K562 (cell line): ENCODE measurements at regions not wholly inside any gene's neighbourhood (a gene's known extent, or its start where the extent isn't known, plus 50 kb on each side); places are given as distances from the start of the nearest gene placed in this dataset.

ENCODE experiments used
- ATAC-seq: fragments of 200-7000 bp; cut with Tn5 transposase; 3 replicates; pipeline ENCODE4 v1.9.1; 2020; ENCODE audit warnings: moderate library complexity
- BruUV-seq: library from RNA; stranded (reverse); fragments of 400-500 nt; replicated peaks from 2 replicates; lab custom pipeline; 2021; lab: Mats Ljungman, UMichigan
- CTCF ChIA-PET: fragments of 300-600 bp; formaldehyde crosslinking; extraction: SDS; loops from one replicate; lab custom pipeline; 2021; ENCODE audit warnings: low intra/inter-chr PET ratio; lab: Yijun Ruan, JAX
- POLR2A ChIA-PET: fragments of 300-600, 350-650 bp; sonication (Branson Sonifier 250); formaldehyde crosslinking; extraction: SDS; loops from one replicate; lab custom pipeline; 2021; ENCODE audit warnings: antibody characterized with exemption, inconsistent platforms; lab: Yijun Ruan, JAX
- DNase-seq, 4 experiments: peaks; one replicate each; pipeline versions ENCODE4 v3.0.0 to v3.0.0-alpha.2; 2011 to 2018; ENCODE audit warnings: low spot score in 3 of 4, mixed read lengths in 3 of 4; ENCODE audit errors: extremely low read depth in 1 of 4
- FAIRE-seq: peaks from 2 replicates; lab custom pipeline; 2011; peaks lifted over from hg19 to GRCh38; lab: Jason Lieb, UNC
- H2AFZ ChIP-seq: 2 replicates; pipeline ENCODE4 v1.6.0; 2011; ENCODE audit warnings: low read depth, low read length, control low read depth, inconsistent platforms
- H3K27ac ChIP-seq: fragments of 200-600 bp; 3 replicates; pipeline ENCODE4 v1.8.0; 2011; ENCODE audit warnings: low read depth, mild to moderate bottlenecking, control low read depth, inconsistent platforms, low read length, moderate library complexity, mixed read lengths; ENCODE audit errors: extremely low read depth
- H3K27me3 ChIP-seq, 2 experiments: fragments of 300-600 bp in 1 of 2; 2 replicates in 1 of 2; 3 replicates in 1 of 2; pipeline versions ENCODE4 v1.6.0 to v1.8.0; 2011; ENCODE audit warnings: inconsistent platforms in 2 of 2, low read length in 2 of 2, mild to moderate bottlenecking in 1 of 2, mixed read lengths in 1 of 2, moderate library complexity in 1 of 2; ENCODE audit not compliant: control insufficient read depth in 2 of 2, insufficient read depth in 2 of 2
- H3K36me3 ChIP-seq: fragments of 300-600 bp; 3 replicates; pipeline ENCODE4 v1.8.0; 2011; ENCODE audit warnings: mild to moderate bottlenecking, low read length, inconsistent platforms; ENCODE audit not compliant: control insufficient read depth, insufficient read depth
- H3K4me1 ChIP-seq, 2 experiments: fragments of 200-600 bp in 1 of 2; replicated peaks in 1 of 2; 2 replicates in 1 of 2; 3 replicates in 1 of 2; pipeline versions ENCODE4 v1.5.1 to v1.8.0; 2011; ENCODE audit warnings: inconsistent platforms in 2 of 2, low read length in 2 of 2, mild to moderate bottlenecking in 1 of 2, mixed read lengths in 1 of 2, moderate library complexity in 1 of 2; ENCODE audit not compliant: control insufficient read depth in 2 of 2, insufficient read depth in 2 of 2
- H3K4me2 ChIP-seq: 2 replicates; pipeline ENCODE4 v1.6.1; 2011; ENCODE audit warnings: low read length, control low read depth, inconsistent platforms, mixed read lengths; ENCODE audit not compliant: insufficient read depth
- H3K4me3 ChIP-seq: fragments of 200-600 bp; sonication (generic), shearing (Covaris generic); 2 replicates; pipeline ENCODE4 v1.5.1; 2016; ENCODE audit warnings: control low read depth, inconsistent platforms
- H3K79me2 ChIP-seq: fragments of 200-600 bp; 3 replicates; pipeline ENCODE4 v1.8.0; 2011; ENCODE audit warnings: low read length, inconsistent platforms; ENCODE audit not compliant: control insufficient read depth, insufficient read depth
- H3K9ac ChIP-seq, 2 experiments: 2 replicates each; pipeline versions ENCODE4 v1.6.0 to v1.6.1; 2011; ENCODE audit warnings: low read depth in 2 of 2, low read length in 2 of 2, control low read depth in 1 of 2, inconsistent platforms in 1 of 2, mild to moderate bottlenecking in 1 of 2, mixed read lengths in 1 of 2; ENCODE audit not compliant: insufficient read depth in 1 of 2
- H3K9me1 ChIP-seq: one replicate; pipeline ENCODE4 v1.6.0; 2011; ENCODE audit warnings: inconsistent platforms, mild to moderate bottlenecking, low read length, moderate library complexity; ENCODE audit not compliant: control insufficient read depth, insufficient read depth
- H3K9me3 ChIP-seq: replicated peaks from 2 replicates; pipeline ENCODE4 v1.5.1; 2011; ENCODE audit warnings: low read depth, low read length, inconsistent platforms; ENCODE audit not compliant: control insufficient read depth, insufficient read depth
- H4K20me1 ChIP-seq: replicated peaks from 2 replicates; pipeline ENCODE4 v1.6.1; 2011; ENCODE audit warnings: low read length, inconsistent platforms, mixed read lengths; ENCODE audit not compliant: control insufficient read depth, insufficient read depth
- BACH1 ChIP-seq: fragments of 200-800 bp; sonication (Bioruptor generic); IDR thresholded peaks from 2 replicates; pipeline ENCODE4 v1.6.1; 2016; ENCODE audit warnings: missing genetic modification characterization, missing compliant biosample characterization
- BCL6 ChIP-seq: fragments of 250-450 bp; sonication (Bioruptor Pico); IDR thresholded peaks from 2 replicates; pipeline ENCODE4 v1.4.0; 2020
- CBX1 ChIP-seq: sonication (generic); IDR thresholded peaks from 2 replicates; pipeline ENCODE4 v1.6.1; 2016; ENCODE audit warnings: antibody characterized with exemption, low read depth, mild to moderate bottlenecking
- CTBP1 ChIP-seq: fragments of 450-650 bp; IDR thresholded peaks from 2 replicates; pipeline ENCODE4 v1.6.1; 2016; ENCODE audit warnings: borderline replicate concordance
- PURB ChIP-seq: sonication (generic); formaldehyde crosslinking; IDR thresholded peaks from 2 replicates; pipeline ENCODE4 v1.9.0; 2021; ENCODE audit warnings: low read depth, mild to moderate bottlenecking, missing genetic modification reagents
- SLC30A9 ChIP-seq: fragments of 250-450 bp; sonication (Bioruptor Pico); IDR thresholded peaks from 2 replicates; pipeline ENCODE4 v1.8.0; 2022; ENCODE audit warnings: mild to moderate bottlenecking, moderate library complexity
- TEAD1 ChIP-seq, 2 experiments: fragments of 450-650 bp in 1 of 2; sonication (generic) in 1 of 2; formaldehyde crosslinking; IDR thresholded peaks; 2 replicates each; pipeline versions ENCODE4 v1.4.0 to v1.8.0; 2020 to 2022; ENCODE audit warnings: mild to moderate bottlenecking in 2 of 2, missing genetic modification reagents in 1 of 2
- XRCC5 ChIP-seq: fragments of 200-400 bp; formaldehyde crosslinking; IDR thresholded peaks from 2 replicates; pipeline ENCODE4 v1.6.1; 2017; ENCODE audit warnings: low read depth, mild to moderate bottlenecking, low read length
- in situ Hi-C: fragments of 300-500 bp; cut with MboI; formaldehyde crosslinking; loops from 4 replicates; pipeline ENCODE4 v1.15.0; 2018; ENCODE audit warnings: inconsistent platforms, mixed read lengths
- intact Hi-C: fragments of 100-400 bp; cut with micrococcal nuclease; formaldehyde crosslinking; loops from 2 replicates; pipeline ENCODE4 v1.14.2; 2022
- TF ChIP-seq, protein P1 (sequence below): sonication (generic); formaldehyde crosslinking; IDR thresholded peaks from 2 replicates; pipeline ENCODE4 v1.8.0; 2022; ENCODE audit warnings: missing genetic modification reagents, mild to moderate bottlenecking, borderline replicate concordance
- TF ChIP-seq, protein P2 (sequence below): sonication (generic); formaldehyde crosslinking; IDR thresholded peaks from 2 replicates; pipeline ENCODE4 v1.9.0; 2022; ENCODE audit warnings: mild to moderate bottlenecking, missing genetic modification reagents

- Histone ChIP-seq H2AFZ (no peak overlapping the region), H3K4me2 (no peak overlapping the region), H4K20me1 (no peaks in the 10 kb centered on the region), H3K27me3 (no peaks in the 10 kb centered on the region), H3K36me3 (no peaks in the 10 kb centered on the region), H3K9ac (no peak overlapping the region), H3K4me1 (no peaks in the 10 kb centered on the region), H3K79me2 (no peaks in the 10 kb centered on the region), H3K9me3 (no peaks in the 10 kb centered on the region), H3K27ac (no peak overlapping the region), H3K4me3 (no peak overlapping the region), H3K9me1 (no peaks in the 10 kb centered on the region)
- ChIA-PET POLR2A (no interaction called here), CTCF (no interaction called here)
- TF ChIP-seq CTBP1: no peak
- TF ChIP-seq, protein P1, sequence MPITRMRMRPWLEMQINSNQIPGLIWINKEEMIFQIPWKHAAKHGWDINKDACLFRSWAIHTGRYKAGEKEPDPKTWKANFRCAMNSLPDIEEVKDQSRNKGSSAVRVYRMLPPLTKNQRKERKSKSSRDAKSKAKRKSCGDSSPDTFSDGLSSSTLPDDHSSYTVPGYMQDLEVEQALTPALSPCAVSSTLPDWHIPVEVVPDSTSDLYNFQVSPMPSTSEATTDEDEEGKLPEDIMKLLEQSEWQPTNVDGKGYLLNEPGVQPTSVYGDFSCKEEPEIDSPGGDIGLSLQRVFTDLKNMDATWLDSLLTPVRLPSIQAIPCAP (CRISPR knock-in tag): no peak
- TF ChIP-seq SLC30A9 (CRISPR knock-in tag): no peak
- TF ChIP-seq XRCC5: no peak
- TF ChIP-seq, protein P2, sequence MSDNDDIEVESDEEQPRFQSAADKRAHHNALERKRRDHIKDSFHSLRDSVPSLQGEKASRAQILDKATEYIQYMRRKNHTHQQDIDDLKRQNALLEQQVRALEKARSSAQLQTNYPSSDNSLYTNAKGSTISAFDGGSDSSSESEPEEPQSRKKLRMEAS (CRISPR knock-in tag): no peak
- TF ChIP-seq PURB (CRISPR knock-in tag): no peak
- TF ChIP-seq BACH1 (tag): no peak
- no peak for TF ChIP-seq CBX1
- no peak for TF ChIP-seq TEAD1 (CRISPR knock-in tag; IDR thresholded peaks at IDR 0.05)
- TF ChIP-seq BCL6 (CRISPR knock-in tag): no peak
- FAIRE-seq (no peak), ATAC-seq (no peak), DNase-seq (no peak)
- intact Hi-C loops: no loop called here
- in situ Hi-C loops: no loop called here
- no TSS peak for BruUV-seq
These were observed 862.9 kb upstream of the ACVR2A start for GRCh38 chr2:146981921-146982320.
